Right ventricle myocardium inferior (tissue), 1 donor: ENCODE measurements at regions not wholly inside any gene's neighbourhood (a gene's known extent, or its start where the extent isn't known, plus 50 kb on each side); places are given as distances from the start of the nearest gene placed in this dataset.
"Not testable (repeated sequence)": the region's sequence is repeated elsewhere in the genome, so short reads cannot be mapped to it uniquely, and the experiment has no call there.

Source experiments
- ATAC-seq: fragments of 200-7000 bp; cut with Tn5 transposase; one replicate; pipeline ENCODE4 v1.9.1; 2020; ENCODE audit warnings: mild to moderate bottlenecking, moderate library complexity
- DNase-seq: peaks from one replicate; pipeline ENCODE4 v3.0.0; 2021; ENCODE audit errors: missing footprints
- intact Hi-C: fragments of 100-400 bp; cut with DNase I; formaldehyde crosslinking; loops from one replicate; pipeline ENCODE4 v1.11.0; 2022
- donor health status: DM: no; HTN: yes; CAD: no; lungs with severe emphysema.

GRCh38 chrX:84846541-84846940, 157.1 kb upstream of the APOOL start:
- DNase-seq, intact Hi-C loops, ATAC-seq: not testable (repeated sequence)

DNA sequence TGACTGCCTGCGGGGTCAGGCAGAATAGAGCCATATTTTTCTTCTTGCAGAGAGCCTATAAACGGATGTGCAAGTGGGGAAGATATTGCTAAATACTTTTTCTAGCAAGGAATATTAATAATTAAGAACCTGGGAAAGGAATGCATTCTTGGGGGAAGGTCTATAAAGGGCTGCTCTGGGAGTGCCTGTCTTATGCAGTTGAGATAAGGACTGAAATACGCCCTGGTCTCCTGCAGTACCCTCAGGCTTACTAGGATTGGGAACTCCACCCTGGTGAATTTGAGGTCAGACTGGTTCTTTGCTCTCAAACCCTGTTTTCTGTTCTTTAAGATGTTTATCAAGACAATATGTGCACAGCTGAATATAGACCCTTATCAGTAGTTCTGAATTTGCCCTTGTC, 152.5 kb upstream of the APOOL start:
- ATAC-seq, DNase-seq, intact Hi-C loops: not testable (repeated sequence)

- DNase-seq, intact Hi-C loops, ATAC-seq: not testable (repeated sequence)
Observed at GRCh38 chrX:84856791-84857190, 146.9 kb upstream of the APOOL start.

DNA sequence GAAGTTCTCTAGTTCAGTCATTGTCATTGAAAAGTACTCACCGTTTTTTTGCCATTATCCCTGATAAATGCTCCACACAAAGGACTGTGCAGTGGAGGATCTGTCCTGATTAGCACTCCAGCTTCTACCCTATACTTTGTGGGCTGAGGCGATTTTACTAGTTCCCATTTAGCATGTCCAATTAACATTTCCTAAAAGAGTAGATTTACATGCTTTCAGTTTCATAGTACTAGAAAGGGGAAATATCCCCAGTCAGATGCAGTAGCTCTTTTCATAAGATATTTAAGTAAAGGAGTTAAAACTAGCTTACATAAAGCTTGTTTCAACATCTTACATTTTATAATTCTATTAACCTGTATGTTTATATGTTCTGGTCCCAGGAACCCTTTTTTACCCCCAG, 144.9 kb upstream of the APOOL start:
- intact Hi-C loops, ATAC-seq, DNase-seq: not testable (repeated sequence)

GRCh38 chrX:84865113-84865512, 138.6 kb upstream of the APOOL start:
- DNase-seq (no peak), ATAC-seq (no peak)
- intact Hi-C loops: no loop called here

- intact Hi-C loops, ATAC-seq: not testable (repeated sequence)
Observed at GRCh38 chrX:84870281-84870680, 133.4 kb upstream of the APOOL start.

GRCh38 chrX:84872160-84872771, 131.4 kb upstream of the APOOL start:
- intact Hi-C loops, ATAC-seq, DNase-seq: not testable (repeated sequence)

More at GRCh38 chrX:84870281-84870680, 133.4 kb upstream of the APOOL start:
- not testable (repeated sequence) for DNase-seq

DNA sequence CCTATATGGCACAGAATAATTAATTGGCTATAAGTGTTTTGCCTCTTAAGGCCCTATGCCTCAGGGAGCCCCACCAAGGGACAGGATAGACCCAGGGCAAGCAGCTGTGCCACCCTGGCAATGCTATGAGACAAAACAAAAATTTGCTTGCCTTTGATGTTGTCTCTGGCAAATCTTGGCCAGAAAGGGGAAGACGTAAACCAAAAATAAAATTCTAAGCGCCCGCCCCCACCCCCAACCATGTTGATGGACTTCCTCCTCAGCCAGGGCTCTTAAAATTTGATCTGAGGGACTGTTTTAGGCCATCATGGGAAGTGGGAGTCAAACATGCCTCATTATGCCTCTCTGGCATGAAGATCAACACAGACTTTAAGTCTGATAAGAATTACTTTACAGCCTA, 130.5 kb upstream of the APOOL start:
- DNase-seq: no peak
- intact Hi-C loops: no loop called here
- no peak for ATAC-seq

GRCh38 chrX:84876876-84877275, 126.8 kb upstream of the APOOL start:
- ATAC-seq (no peak), DNase-seq (no peak)
- intact Hi-C loops: no loop called here

- ATAC-seq (no peak), DNase-seq (no peak)
- intact Hi-C loops: no loop called here
Observed at GRCh38 chrX:84893897-84894296, 109.8 kb upstream of the APOOL start.

- DNase-seq (no peak), ATAC-seq (no peak)
- intact Hi-C loops: loop anchor here (5.0 kb wide), 1 partner anchor 175 kb away; no protein-coding TSS in a partner anchor
Observed at GRCh38 chrX:84907324-84907968, 96.2 kb upstream of the APOOL start.

GRCh38 chrX:84909151-84909550, 94.5 kb upstream of the APOOL start:
- intact Hi-C loops: loop anchor here (5.0 kb wide), 1 partner anchor 177 kb away; no protein-coding TSS in a partner anchor
- ATAC-seq: no peak
- no peak for DNase-seq

GRCh38 chrX:84924624-84925023, 79.1 kb upstream of the APOOL start:
- intact Hi-C loops: no loop called here
- ATAC-seq: no peak
- DNase-seq: no peak

- ATAC-seq (no peak), DNase-seq (no peak)
- intact Hi-C loops: no loop called here
Observed at GRCh38 chrX:84932814-84933213, 70.9 kb upstream of the APOOL start.

GRCh38 chrX:84933956-84934556, 69.6 kb upstream of the APOOL start:
- intact Hi-C loops: no loop called here
- no peak for DNase-seq
- ATAC-seq: no peak
